Peyer's patch (tissue), 4 donors: ENCODE measurements at regions not wholly inside any gene's neighbourhood (a gene's known extent, or its start where the extent isn't known, plus 50 kb on each side); places are given as distances from the start of the nearest gene placed in this dataset.

Experiments
- CTCF ChIP-seq, 6 experiments: fragments of 450-650 bp in 4 of 6; fragments of 200-600 bp in 2 of 6; sonication (generic) in 1 of 6; IDR thresholded peaks; one replicate each; pipeline ENCODE4 v1.5.1; 2017 to 2019; ENCODE audit warnings: antibody characterized with exemption in 6 of 6, mild to moderate bottlenecking in 3 of 6, moderate library complexity in 1 of 6
- POLR2A ChIP-seq, 2 donors: fragments of 450-650 bp; IDR thresholded peaks; one replicate each; pipeline ENCODE4 v1.5.1; 2017; ENCODE audit warnings: antibody characterized with exemption in 2 of 2, mild to moderate bottlenecking in 2 of 2, moderate library complexity in 2 of 2

GRCh38 chr15:87741350-87741749 lies 515.2 kb downstream of the NTRK3 start:
- TF ChIP-seq CTCF (IDR thresholded peaks at IDR 0.05), result no peak
- TF ChIP-seq POLR2A (IDR thresholded peaks at IDR 0.05), result no peak
